HG03442 (cell line): ENCODE measurements at regions not wholly inside any gene's neighbourhood (a gene's known extent, or its start where the extent isn't known, plus 50 kb on each side); places are given as distances from the start of the nearest gene placed in this dataset.

Experiments
- ATAC-seq: cut with Tn5 transposase; IDR thresholded peaks from one replicate; pipeline ENCODE4 v1.9.1; 2021; ENCODE audit warnings: mild to moderate bottlenecking, moderate library complexity; ENCODE audit not compliant: unreplicated experiment

DNA sequence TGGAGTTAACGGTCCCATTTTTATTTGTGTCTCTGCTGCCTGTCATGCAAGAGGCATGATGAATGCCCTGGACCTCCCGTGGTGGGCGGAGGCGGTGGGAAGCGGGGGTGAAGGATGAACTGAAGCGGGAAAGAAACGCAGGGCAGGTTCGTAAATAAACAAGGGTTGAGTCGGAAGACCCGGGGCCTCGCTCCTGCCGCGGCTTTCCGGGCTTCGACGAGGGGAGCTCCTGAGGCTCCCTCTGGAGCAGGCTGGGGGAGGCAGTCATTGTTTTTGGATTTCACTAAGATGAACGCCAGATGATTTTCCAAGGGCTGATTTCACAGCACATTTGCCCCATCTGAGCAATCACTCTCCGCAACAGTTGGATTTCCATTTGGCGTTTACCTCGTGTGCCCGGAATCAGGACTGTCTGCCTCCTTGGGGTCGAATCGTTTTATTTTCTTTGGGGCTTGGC, 130.2 kb downstream of the SLC38A6 start:
- no peak for ATAC-seq

DNA sequence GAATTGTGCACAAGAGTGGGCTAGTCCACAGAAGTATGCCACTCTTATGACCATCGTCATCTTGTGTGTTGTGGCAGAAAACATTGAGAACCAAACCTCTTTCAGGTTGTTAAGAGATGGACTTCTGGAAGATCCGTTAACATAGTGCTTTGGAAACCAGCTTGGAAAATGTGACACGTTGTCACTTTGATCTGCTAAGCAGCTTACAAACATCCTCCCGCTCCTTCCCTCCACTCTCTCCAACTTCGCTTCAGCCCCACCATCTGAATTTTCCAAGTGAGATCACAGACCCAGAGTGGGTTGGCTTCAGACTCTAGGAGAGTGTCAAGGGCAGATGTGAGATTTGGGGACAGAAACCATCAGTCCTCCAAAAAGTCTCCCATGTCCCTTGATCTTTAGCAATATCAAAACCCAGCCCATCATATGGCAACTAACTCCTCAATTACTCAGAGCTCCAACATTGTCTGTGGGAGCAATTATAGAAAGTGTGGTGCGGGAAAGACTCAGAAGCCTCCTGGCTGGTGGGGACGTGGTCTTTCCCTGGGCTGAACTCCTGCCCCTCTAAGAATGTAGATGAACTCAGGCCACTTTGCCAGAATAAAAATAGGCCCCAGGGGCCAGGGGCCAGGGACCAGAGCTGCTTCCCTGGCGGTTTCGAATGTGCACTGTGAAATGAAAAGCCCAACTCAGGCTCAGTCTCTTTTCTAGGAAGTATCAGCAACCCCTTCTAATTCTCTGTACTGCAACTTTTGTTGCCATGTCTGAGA, 129.5 kb downstream of the SLC38A6 start:
- no peak for ATAC-seq

DNA sequence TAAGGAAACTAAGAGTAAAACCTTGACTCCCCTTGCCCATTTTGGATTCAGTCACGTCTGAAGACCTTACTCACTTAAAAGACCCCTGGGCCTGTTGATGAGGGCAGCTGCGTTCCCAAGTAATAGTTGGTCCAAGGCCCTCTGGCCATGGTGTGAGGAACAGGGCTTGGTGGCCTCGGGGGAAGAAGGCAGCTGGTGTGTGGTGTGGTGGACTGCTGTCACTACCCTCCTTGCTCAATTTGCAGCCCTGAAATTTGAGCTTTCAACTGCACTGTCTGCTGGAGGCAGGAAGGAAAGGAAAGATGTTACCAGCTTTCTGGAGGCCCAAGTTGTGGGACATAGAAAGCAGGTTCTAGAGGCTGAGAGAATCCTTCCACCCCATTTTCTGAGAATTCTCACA, 128.2 kb downstream of the SLC38A6 start:
- ATAC-seq: no peak

DNA sequence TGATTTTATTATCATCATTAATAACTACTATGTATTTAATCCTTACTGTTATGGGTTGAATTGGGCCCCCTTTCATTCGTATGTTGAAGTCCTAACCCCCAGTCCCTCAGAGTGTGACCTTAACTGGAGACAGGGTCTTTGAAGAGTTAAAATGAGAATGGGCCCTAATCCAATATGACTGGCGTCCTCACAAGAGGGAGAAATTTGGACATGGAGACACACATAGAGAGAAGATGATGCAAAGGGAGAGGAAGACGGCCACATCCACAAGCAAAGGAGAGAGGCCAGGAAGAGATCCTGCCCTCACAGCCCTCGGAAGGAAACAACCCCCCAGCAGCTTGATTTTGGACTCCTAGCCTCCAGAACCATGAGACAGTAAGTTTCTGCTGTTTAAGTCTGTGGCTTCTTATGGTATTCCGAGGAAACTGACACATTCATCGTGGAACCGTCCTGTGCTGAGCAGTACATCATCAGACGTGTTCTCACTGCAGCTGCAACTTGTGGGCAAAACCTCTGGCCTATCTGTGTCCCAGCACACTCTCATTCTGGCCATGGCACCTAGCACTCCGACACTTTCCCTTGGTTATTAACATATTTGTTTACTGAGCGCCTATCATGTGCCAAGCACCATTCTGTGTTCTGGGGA, 127.6 kb downstream of the SLC38A6 start:
- ATAC-seq: no peak

DNA sequence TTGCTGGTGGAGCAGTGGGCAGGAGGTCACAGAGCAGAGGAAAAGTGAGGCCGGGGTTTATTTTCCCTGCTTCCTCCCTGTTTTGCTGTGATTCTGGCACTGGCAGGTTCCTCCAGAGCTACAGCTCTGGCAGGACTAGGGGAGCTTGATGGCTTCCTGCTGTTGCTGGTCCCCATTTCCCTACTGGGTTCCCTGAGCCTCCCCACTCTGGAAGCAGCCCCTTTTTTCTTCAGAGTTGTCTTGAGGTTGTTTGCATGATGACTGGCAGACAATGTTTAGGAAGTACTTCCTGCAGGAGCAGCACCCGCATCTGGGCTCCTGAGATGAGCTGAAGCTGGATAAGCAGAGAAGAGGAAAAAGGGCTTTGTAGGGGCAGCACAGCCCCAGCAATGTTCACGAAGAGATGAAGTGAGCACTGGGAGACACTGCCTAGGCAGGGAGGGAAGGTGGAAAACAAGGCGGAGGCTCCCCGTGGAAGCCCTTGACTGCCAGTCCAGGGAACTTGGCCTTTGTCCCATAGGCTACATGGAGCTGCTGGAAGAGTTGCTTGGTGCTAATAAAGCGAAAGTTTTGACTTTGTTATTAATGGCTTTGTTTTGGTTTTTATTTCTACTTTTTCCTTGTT, 126.9 kb downstream of the SLC38A6 start:
- no peak for ATAC-seq

DNA sequence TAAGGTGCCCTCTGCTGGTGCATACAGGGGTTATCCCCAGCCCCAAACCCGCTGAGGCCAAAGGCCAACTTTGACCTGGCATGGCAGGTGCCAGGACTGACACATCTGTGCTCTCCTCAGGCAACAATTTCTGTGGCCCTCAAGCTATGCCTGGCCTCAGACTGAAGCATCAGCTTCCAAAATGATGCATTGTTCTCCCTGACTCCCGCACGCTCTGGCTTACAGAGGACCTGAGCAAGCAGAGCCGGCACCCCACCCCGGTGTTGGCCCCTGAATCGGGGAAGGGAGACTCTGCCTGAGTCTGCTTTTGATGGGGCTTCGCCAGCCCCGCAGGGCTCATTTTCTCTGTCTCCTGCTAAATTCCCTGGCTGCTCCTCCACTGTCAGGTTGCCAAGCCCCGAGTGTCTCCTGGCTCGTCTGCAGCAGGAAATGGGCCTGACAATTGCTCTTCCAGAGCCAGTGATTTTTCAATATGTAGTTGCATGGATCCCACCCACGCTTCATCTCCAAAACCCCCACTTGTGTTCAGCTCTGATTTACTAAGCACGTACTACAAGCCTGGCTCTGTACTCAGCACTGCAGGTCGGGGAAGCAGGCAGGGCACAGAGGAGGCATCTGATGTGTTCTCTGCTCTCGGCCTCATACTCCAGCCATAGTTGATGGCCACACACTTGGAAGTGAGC, 126.1 kb downstream of the SLC38A6 start:
- no peak for ATAC-seq

DNA sequence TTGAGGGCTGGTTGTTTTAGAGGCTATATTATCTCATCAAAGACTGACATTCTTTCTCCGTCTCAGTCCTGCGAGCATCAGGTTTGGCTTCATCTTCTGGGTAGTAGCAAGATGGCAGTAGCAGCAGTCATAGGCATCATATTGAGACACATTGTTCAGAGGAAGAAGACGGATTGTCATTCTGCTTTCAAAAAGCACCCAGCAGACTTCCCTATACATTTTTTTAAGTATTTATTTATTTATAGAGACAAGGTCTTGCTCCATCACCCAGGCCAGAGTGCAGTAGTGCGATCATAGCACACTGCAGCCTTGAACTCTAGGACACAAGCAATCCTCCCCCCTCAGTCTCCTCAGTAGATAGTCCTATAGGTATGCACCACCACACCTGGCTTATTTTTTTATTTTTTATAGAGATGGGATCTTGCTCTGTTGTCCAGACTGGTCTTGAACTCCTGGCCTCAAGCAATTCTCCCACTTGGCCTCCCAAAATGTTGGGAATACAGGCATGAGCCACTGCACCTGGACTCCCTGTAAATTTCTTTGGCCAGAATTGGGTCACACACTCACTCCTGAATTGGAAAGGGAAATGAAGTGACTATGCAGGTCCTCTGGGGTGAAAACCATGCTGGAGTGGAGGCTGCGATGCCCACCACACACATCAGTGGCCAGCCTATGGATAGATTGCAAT, 125.4 kb downstream of the SLC38A6 start:
- ATAC-seq: no peak

DNA sequence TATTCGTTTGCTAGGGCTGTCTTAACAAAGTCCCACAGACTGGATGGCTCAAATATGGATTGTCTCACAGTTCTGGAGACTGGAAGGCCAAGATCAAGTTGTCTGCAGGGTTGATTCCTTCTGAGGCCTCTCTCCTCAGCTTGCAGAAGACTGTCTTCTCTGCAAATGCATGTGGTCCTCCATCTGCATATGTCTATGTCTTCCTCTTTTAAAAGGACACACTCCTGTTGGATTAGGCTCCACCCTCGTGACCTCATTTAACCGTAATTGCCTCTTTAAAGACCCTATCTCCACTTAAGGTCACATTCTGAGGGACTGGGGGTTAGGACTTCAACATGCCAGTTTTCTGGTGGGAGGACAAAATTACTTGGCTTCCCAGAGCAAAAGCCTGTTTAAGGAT, 123.3 kb downstream of the SLC38A6 start:
- ATAC-seq: no peak

DNA sequence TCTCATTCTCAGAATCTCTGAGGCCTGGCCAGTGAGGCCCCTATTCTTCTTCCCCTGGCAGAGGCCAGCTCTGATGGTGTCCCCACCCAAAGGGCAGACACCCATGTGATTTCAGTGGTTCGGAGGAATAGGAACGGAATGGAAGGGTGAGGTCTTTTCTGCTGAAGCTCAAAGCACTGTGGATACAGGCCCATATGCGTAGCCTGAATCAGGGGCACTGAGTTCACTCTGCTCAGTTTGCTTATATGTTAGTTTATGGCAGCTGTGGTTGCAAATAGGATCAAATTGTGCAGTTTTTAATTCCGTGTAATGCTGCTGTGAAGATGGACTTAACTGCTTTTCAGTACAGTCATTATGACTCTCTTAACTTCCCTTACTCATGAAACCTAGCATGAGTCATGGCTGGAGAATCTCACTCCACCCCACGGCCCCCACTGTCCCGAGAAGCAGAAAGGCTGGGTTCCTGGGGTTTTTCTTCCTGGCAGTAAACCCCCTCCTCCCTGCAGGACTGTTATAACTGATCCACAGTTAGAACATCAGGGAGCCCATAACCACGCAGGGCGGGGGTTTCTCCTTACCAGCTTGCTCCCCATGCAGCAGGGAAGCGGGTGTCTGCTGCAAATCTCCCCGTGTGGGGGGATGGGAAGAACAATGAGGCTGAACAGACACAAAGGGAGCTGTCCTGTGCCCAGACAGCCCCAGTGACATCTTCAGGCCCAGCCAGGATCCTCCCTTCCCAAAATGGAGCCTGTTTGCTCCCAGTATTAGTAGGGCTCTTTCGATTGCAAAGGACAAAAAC, 122.7 kb downstream of the SLC38A6 start:
- peak; percentile 89 for ATAC-seq

DNA sequence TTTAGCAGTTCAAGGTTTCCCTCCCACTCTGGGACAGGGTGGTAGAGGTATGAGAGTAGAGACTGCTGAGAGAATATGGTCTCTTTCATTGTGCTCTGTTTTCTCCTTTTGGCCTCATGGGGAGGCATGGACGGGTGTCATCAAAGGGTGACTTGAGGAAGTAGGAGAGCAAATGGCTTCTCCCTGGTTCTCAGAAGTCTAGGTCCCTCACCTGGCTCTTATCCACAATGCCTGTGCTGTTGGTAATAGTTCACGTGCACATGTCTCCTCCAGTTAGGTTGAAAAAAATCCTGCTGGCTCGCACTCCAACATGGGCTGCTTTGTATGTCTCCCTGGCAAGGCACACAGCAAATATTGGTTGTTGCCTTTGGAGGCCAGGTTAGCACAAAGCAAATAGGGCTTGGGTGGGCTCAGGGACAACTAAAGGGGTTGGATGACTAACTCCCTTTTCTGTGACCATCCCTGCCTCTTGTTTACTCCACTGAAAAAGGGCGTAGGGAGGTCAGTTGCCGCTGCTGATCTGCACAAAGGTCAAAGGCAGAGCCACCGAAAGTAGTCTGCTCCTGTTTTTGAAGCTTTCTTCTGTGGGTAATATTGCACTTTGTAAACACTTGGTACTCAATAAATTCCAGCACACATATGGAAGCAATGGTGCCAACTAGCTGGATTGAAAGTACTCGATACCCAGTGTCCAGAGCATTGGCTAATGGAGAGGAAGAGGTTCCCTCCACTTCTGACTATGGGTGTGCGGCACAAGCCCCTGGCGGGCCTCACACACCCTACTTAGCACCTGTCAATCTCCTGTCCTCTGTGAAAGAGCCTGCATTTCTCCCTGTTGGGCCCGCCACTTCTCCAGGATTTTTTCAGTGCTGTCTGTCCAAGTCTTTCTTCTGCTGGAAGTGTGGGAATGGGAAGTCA, 121.8 kb downstream of the SLC38A6 start:
- no peak for ATAC-seq
